GM23338 (cell line): ENCODE measurements at regions not wholly inside any gene's neighbourhood (a gene's known extent, or its start where the extent isn't known, plus 50 kb on each side); places are given as distances from the start of the nearest gene placed in this dataset.
"Not testable (repeated sequence)": the region's sequence is repeated elsewhere in the genome, so short reads cannot be mapped to it uniquely, and the experiment has no call there.

Experiments used
- ATAC-seq: fragments of 200-7000 bp; cut with Tn5 transposase; 3 replicates; pipeline ENCODE4 v1.9.1; 2020
- DNase-seq: peaks from one replicate; pipeline ENCODE4 v3.0.0-alpha.2; 2015; ENCODE audit warnings: low spot score
- H2AFZ ChIP-seq: fragments of 200-600 bp; sonication (generic); 2 replicates; pipeline ENCODE4 v1.8.0; 2016; ENCODE audit warnings: antibody characterized with exemption, mild to moderate bottlenecking, moderate library complexity
- H3F3A ChIP-seq: fragments of 200-600 bp; sonication (generic); replicated peaks from 2 replicates; pipeline ENCODE4 v1.8.0; 2017; ENCODE audit warnings: antibody characterized with exemption, mixed run types, low read depth
- H3K27ac ChIP-seq: fragments of 200-600 bp; sonication (generic); 2 replicates; pipeline ENCODE4 v1.6.1; 2016; ENCODE audit warnings: low read depth
- H3K27me3 ChIP-seq: fragments of 200-600 bp; sonication (generic); 2 replicates; pipeline ENCODE4 v1.8.0; 2016; ENCODE audit warnings: mild to moderate bottlenecking, mixed run types, moderate library complexity; ENCODE audit not compliant: insufficient read depth
- H3K36me3 ChIP-seq: fragments of 200-600 bp; sonication (generic); 2 replicates; pipeline ENCODE4 v1.8.0; 2016; ENCODE audit warnings: mild to moderate bottlenecking; ENCODE audit not compliant: insufficient read depth
- H3K4me1 ChIP-seq: fragments of 200-600 bp; sonication (generic); 2 replicates; pipeline ENCODE4 v1.8.0; 2016; ENCODE audit warnings: mild to moderate bottlenecking, moderate library complexity; ENCODE audit not compliant: insufficient read depth
- H3K4me2 ChIP-seq: fragments of 200-600 bp; sonication (generic); 2 replicates; pipeline ENCODE4 v1.7.1; 2017; ENCODE audit warnings: mixed run types
- H3K4me3 ChIP-seq: fragments of 200-600 bp; sonication (generic); 2 replicates; pipeline ENCODE4 v1.6.1; 2016; ENCODE audit warnings: mixed run types
- H3K79me2 ChIP-seq: fragments of 200-600 bp; sonication (generic); replicated peaks from 2 replicates; pipeline ENCODE4 v1.8.0; 2017; ENCODE audit warnings: mild to moderate bottlenecking; ENCODE audit not compliant: insufficient read depth
- H3K9me2 ChIP-seq: fragments of 200-600 bp; sonication (generic); 2 replicates; pipeline ENCODE4 v1.8.0; 2017; ENCODE audit not compliant: insufficient read depth
- H4K20me1 ChIP-seq: fragments of 200-600 bp; sonication (generic); replicated peaks from 2 replicates; pipeline ENCODE4 v1.8.0; 2017; ENCODE audit warnings: mild to moderate bottlenecking; ENCODE audit not compliant: insufficient read depth
- H3K27ac Mint-ChIP-seq: 2 replicates; pipeline ENCODE4 v1.8.0; 2020; ENCODE audit warnings: inconsistent platforms, mild to moderate bottlenecking, moderate library complexity, mixed read lengths
- H3K27me3 Mint-ChIP-seq: 3 replicates; pipeline ENCODE4 v1.8.0; 2022; ENCODE audit warnings: low read depth, mild to moderate bottlenecking, moderate library complexity, mixed read lengths, inconsistent platforms; ENCODE audit not compliant: insufficient read depth, poor library complexity
- H3K36me3 Mint-ChIP-seq: 3 replicates; pipeline ENCODE4 v1.8.0; 2021; ENCODE audit warnings: low read depth, mild to moderate bottlenecking, inconsistent platforms, moderate library complexity, mixed read lengths
- H3K4me1 Mint-ChIP-seq: 3 replicates; pipeline ENCODE4 v1.8.0; 2020; ENCODE audit warnings: mild to moderate bottlenecking, inconsistent platforms, mixed read lengths
- H3K4me3 Mint-ChIP-seq: 3 replicates; pipeline ENCODE4 v1.8.0; 2021; ENCODE audit warnings: moderate library complexity, mild to moderate bottlenecking, inconsistent platforms, mixed read lengths
- H3K9me3 Mint-ChIP-seq: 3 replicates; pipeline ENCODE4 v1.8.0; 2020; ENCODE audit warnings: moderate library complexity, mild to moderate bottlenecking, inconsistent platforms, mixed read lengths
- EZH2 ChIP-seq: fragments of 200-600 bp; sonication (generic); IDR thresholded peaks from one replicate; pipeline ENCODE4 v1.8.0; 2017; ENCODE audit warnings: antibody characterized with exemption, mild to moderate bottlenecking, low read depth; ENCODE audit not compliant: unreplicated experiment
- JUNB ChIP-seq: IDR thresholded peaks from one replicate; pipeline ENCODE4 v1.6.1; 2016; ENCODE audit warnings: antibody characterized with exemption; ENCODE audit not compliant: unreplicated experiment
- STAT1 ChIP-seq: IDR thresholded peaks from one replicate; pipeline ENCODE4 v1.6.1; 2016; ENCODE audit warnings: antibody characterized with exemption; ENCODE audit not compliant: unreplicated experiment
- TF ChIP-seq, protein P1 (sequence below): fragments of 250-450 bp; sonication (Bioruptor Pico); IDR thresholded peaks from 2 replicates; pipeline ENCODE4 v1.5.0; 2020; ENCODE audit warnings: mild to moderate bottlenecking, moderate library complexity

DNA sequence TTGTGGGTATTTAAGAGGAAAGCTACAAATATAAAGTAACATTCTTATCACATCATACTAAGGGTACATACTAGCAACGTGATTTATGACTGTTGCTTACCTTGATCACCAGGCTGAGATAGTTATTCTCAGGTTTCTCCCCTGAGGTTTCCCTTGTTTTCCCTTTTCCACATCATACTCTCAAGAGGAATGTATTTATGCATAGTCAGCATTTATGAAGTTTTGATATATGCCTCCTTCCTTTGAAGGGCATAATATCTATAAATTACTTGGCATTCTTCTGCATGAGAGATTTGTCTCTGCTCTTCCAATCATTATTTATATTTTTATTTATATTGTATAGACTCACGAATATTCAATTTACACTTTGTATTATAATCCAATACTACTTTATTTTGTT is 726.7 kb upstream of the ADGRB3 start:
- no peaks in the 10 kb centered on the region for H3K27me3 Mint-ChIP-seq
- H3K36me3 ChIP-seq, result no peaks in the 10 kb centered on the region
- no peaks in the 10 kb centered on the region for H3K36me3 Mint-ChIP-seq
- H3K79me2 ChIP-seq, result no peaks in the 10 kb centered on the region
- no peaks in the 10 kb centered on the region for H3F3A ChIP-seq
- H3K4me3 Mint-ChIP-seq, result no peak overlapping the region
- H3K4me1 Mint-ChIP-seq, result no peaks in the 10 kb centered on the region
- H3K27ac Mint-ChIP-seq, result no peak overlapping the region
- H3K4me3 ChIP-seq, result no peak overlapping the region
- no peak overlapping the region for H3K27ac ChIP-seq
- ATAC-seq (no peak), DNase-seq (no peak)
- no peaks in the 10 kb centered on the region for H3K4me1 ChIP-seq
- no peaks in the 10 kb centered on the region for H3K9me2 ChIP-seq
- TF ChIP-seq STAT1, result no peak
- H3K9me3 Mint-ChIP-seq, result peaks cover 6% of the 10 kb centered on the region; the same call in 1 of the 3 replicates
- H4K20me1 ChIP-seq, result no peaks in the 10 kb centered on the region
- no peak overlapping the region for H2AFZ ChIP-seq
- H3K4me2 ChIP-seq, result no peak overlapping the region
- H3K27me3 ChIP-seq, result no peaks in the 10 kb centered on the region

GRCh38 chr6:67904735-67905134 is 730.3 kb upstream of the ADGRB3 start:
- not testable (repeated sequence) for DNase-seq, H3K36me3 Mint-ChIP-seq, H3K27ac ChIP-seq, H4K20me1 ChIP-seq, ATAC-seq, H3K4me3 Mint-ChIP-seq, H3K27me3 Mint-ChIP-seq, H3K9me2 ChIP-seq, H3K36me3 ChIP-seq, H3K4me2 ChIP-seq, H3K4me3 ChIP-seq, H3K79me2 ChIP-seq, H3F3A ChIP-seq, H3K27me3 ChIP-seq, H3K4me1 Mint-ChIP-seq, H3K4me1 ChIP-seq, H2AFZ ChIP-seq, H3K27ac Mint-ChIP-seq
- H3K9me3 Mint-ChIP-seq, result peaks cover 17% of the 10 kb centered on the region

DNA sequence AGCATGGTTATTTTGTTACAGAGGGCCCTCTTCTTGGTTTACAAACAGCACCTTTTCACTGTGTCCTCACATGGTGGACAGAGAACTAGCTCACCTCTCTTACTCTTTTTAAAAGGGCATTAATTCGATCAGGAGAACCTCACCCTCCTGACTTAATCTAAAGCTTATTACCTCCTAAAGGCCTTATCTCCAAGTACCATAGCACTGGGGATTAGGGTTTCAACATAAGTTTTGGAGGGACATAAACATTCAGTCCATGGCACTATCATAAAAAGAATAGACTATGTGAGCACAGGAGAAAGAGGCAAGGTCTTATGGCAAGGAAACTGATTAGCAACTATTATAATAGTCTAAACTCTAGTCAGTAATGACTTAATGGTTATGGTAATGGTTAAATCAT is 736.2 kb upstream of the ADGRB3 start:
- H3K4me3 ChIP-seq, result no peak overlapping the region
- Mint-ChIP-seq H3K9me3 (peaks cover 11% of the 10 kb centered on the region), H3K4me3 (no peak overlapping the region), H3K4me1 (no peaks in the 10 kb centered on the region), H3K27me3 (peaks cover 3% of the 10 kb centered on the region), H3K27ac (no peak overlapping the region), H3K36me3 (peaks cover 9% of the 10 kb centered on the region; the same call in 1 of the 3 replicates)
- TF ChIP-seq JUNB (no peak), EZH2 (no peak), STAT1 (no peak)
- TF ChIP-seq, protein P1, sequence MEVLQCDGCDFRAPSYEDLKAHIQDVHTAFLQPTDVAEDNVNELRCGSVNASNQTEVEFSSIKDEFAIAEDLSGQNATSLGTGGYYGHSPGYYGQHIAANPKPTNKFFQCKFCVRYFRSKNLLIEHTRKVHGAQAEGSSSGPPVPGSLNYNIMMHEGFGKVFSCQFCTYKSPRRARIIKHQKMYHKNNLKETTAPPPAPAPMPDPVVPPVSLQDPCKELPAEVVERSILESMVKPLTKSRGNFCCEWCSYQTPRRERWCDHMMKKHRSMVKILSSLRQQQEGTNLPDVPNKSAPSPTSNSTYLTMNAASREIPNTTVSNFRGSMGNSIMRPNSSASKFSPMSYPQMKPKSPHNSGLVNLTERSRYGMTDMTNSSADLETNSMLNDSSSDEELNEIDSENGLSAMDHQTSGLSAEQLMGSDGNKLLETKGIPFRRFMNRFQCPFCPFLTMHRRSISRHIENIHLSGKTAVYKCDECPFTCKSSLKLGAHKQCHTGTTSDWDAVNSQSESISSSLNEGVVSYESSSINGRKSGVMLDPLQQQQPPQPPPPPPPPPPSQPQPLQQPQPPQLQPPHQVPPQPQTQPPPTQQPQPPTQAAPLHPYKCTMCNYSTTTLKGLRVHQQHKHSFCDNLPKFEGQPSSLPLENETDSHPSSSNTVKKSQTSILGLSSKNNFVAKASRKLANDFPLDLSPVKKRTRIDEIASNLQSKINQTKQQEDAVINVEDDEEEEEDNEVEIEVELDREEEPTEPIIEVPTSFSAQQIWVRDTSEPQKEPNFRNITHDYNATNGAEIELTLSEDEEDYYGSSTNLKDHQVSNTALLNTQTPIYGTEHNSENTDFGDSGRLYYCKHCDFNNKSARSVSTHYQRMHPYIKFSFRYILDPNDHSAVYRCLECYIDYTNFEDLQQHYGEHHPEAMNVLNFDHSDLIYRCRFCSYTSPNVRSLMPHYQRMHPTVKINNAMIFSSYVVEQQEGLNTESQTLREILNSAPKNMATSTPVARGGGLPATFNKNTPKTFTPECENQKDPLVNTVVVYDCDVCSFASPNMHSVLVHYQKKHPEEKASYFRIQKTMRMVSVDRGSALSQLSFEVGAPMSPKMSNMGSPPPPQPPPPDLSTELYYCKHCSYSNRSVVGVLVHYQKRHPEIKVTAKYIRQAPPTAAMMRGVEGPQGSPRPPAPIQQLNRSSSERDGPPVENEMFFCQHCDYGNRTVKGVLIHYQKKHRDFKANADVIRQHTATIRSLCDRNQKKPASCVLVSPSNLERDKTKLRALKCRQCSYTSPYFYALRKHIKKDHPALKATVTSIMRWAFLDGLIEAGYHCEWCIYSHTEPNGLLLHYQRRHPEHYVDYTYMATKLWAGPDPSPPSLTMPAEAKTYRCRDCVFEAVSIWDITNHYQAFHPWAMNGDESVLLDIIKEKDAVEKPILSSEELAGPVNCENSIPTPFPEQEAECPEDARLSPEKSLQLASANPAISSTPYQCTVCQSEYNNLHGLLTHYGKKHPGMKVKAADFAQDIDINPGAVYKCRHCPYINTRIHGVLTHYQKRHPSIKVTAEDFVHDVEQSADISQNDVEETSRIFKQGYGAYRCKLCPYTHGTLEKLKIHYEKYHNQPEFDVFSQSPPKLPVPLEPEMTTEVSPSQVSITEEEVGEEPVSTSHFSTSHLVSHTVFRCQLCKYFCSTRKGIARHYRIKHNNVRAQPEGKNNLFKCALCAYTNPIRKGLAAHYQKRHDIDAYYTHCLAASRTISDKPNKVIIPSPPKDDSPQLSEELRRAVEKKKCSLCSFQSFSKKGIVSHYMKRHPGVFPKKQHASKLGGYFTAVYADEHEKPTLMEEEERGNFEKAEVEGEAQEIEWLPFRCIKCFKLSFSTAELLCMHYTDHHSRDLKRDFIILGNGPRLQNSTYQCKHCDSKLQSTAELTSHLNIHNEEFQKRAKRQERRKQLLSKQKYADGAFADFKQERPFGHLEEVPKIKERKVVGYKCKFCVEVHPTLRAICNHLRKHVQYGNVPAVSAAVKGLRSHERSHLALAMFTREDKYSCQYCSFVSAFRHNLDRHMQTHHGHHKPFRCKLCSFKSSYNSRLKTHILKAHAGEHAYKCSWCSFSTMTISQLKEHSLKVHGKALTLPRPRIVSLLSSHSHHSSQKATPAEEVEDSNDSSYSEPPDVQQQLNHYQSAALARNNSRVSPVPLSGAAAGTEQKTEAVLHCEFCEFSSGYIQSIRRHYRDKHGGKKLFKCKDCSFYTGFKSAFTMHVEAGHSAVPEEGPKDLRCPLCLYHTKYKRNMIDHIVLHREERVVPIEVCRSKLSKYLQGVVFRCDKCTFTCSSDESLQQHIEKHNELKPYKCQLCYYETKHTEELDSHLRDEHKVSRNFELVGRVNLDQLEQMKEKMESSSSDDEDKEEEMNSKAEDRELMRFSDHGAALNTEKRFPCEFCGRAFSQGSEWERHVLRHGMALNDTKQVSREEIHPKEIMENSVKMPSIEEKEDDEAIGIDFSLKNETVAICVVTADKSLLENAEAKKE, result no peak
- no peak overlapping the region for H3K4me2 ChIP-seq
- ATAC-seq (no peak), DNase-seq (no peak)
- H3F3A ChIP-seq, result no peaks in the 10 kb centered on the region
- no peaks in the 10 kb centered on the region for H3K9me2 ChIP-seq
- no peaks in the 10 kb centered on the region for H3K36me3 ChIP-seq
- no peaks in the 10 kb centered on the region for H4K20me1 ChIP-seq
- H3K79me2 ChIP-seq, result no peaks in the 10 kb centered on the region
- no peak overlapping the region for H2AFZ ChIP-seq
- no peak overlapping the region for H3K27ac ChIP-seq
- H3K4me1 ChIP-seq, result no peaks in the 10 kb centered on the region
- H3K27me3 ChIP-seq, result no peaks in the 10 kb centered on the region
